NCI-H2196 treated with DMSO at 0.1 percent for 48 hours (cell line): ENCODE measurements at regions not wholly inside any gene's neighbourhood (a gene's known extent, or its start where the extent isn't known, plus 50 kb on each side); places are given as distances from the start of the nearest gene placed in this dataset.

ENCODE experiments used
- DNase-seq: peaks from one replicate; lab custom pipeline; 2025; ENCODE audit not compliant: unreplicated experiment; lab: John Stamatoyannopoulos, UW

- DNase-seq: no peak
Observed at GRCh38 chr4:11592276-11592675, 163.6 kb upstream of the HS3ST1 start.

GRCh38 chr4:11590132-11590531, 161.4 kb upstream of the HS3ST1 start:
- DNase-seq: no peak

DNA sequence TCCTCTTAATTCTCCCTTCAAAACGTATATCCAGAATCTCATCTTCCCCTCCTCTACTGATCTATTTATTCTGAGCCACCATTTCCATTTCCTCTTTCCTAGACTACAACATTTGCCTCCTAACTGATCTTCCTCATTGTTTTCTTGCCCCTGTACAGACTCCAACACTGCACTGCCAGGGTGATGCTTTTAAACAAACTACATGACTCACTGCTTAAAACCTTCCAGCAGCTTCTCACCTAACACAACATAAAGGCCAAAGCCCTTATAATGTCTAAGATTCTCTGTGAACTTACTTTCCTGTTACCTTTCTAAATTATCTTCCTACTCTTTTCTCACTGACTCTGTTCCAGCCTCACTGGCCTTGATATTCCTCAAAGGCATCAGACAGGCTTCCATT, 161.0 kb upstream of the HS3ST1 start:
- DNase-seq: no peak

DNA sequence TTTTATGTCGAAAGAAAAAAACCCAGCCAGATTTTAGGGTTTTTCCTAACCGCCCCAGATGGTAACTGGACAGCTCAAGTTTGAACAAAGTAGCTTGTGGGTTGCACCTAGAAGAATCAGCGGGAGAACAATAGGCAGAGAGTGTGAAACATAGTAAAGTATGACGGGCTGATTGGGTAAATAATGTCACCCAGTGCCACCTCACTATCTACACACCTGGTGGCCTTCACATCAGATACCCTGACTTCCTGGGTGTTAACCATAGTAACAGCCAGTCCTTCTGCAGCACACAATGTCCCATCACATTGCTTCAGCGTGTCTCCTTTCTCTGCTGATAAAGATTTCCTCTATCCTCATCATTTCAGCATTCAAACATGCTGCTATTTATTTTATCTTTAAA, 159.1 kb upstream of the HS3ST1 start:
- DNase-seq: no peak

- DNase-seq: peak; percentile 74
Observed at GRCh38 chr4:11585506-11585905, 156.8 kb upstream of the HS3ST1 start.

GRCh38 chr4:11568511-11568910, 139.8 kb upstream of the HS3ST1 start:
- DNase-seq: no peak

- DNase-seq: no peak
Observed at GRCh38 chr4:11566444-11567022, 137.8 kb upstream of the HS3ST1 start.

GRCh38 chr4:11565899-11566298, 137.2 kb upstream of the HS3ST1 start:
- DNase-seq: no peak

DNA sequence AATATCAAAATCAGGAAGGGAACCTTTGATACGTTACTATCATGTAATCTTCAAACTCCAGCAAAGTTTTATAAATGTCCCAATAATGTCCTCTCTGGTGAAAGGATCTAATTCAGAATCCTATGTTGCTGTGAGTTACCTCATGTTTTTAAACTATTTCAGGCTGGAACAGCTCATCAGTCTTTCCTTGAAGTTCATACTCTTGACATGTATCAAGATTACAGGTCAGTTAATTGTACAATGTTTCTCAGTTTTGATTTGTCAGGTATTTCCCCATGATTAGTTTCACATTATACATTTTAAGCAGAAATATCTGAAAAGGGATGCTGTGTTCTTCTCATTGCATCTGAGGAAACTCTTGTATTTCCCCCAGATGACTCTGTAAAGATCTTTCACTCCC, 136.5 kb upstream of the HS3ST1 start:
- no peak for DNase-seq

- DNase-seq: no peak
Observed at GRCh38 chr4:11564021-11564420, 135.3 kb upstream of the HS3ST1 start.

- no peak for DNase-seq
Observed at GRCh38 chr4:11549525-11549924, 120.8 kb upstream of the HS3ST1 start.

- DNase-seq: no peak
Observed at GRCh38 chr4:11548597-11549082, 119.9 kb upstream of the HS3ST1 start.

DNA sequence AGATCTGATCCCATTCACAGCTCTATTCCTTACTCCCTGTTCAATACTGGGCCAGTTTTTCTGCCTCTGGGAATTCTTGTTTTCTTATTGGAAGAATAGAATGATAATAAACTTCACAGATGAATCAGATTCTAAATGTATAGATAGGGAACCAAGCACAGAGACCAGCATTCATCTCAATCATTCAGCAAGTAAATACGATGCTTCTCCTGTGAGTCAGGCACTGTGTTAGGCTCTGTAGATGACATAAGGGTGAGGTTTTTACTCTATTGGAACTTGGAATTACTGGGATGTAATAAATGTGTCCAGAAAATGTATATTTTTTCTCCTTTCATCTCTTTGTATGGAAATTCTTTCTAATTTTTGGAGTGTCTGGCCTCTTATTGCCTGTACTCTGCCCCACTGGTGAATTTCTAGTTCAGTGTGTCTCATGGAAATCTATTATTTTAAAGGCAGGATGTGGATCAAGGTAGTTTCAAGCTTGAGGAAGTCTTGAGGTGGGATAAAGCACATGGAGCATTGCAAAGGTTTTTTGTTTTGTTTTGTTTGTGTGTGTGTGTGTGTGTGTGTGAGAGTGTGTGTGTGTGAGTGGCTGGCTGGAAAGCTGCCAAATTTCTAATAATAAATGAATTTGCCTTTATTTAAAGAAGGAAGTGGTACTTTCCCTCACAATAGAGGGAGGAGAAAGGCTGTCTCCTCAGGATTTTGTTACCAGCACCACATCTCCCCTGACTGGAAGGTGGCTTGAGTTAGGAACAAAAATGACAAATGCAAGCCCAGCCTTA, 117.9 kb upstream of the HS3ST1 start:
- DNase-seq: peak; percentile 7

DNA sequence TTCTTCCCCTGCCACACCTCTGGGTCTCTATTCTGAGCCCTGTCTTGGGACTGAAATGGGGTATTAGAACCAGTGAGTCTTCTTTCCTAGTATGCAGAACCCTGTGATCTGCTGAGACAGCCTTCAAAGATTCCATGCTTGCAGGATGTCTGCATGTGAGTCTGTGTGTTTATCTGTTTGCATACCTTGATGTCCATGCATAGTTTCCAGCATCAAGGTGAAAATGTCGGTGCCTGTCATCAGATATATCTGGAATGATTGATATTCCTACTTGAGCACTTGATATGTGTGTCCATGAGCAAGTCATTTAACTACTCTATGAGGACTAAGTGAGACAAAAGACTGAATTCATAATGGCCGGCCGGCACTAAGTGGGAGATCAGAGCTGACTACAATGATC, 117.0 kb upstream of the HS3ST1 start:
- no peak for DNase-seq

DNA sequence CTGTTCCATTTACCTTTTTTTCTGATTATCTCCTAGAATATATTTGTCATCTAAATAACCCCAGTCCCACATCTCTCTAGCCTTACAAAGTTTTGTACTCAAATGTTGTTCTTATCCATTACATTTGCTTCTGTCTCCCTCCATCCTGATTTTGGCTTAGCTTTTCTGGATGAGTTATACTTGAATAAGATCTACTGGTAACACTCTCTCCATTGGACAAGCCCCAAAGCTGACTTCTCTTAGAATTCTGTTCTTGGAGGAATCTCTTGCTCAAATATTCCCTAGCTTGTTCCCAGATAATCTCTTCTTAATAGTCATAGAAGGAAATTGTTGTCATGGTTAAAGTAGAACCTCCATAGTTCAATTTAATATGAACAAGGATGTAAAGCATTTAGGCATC, 115.5 kb upstream of the HS3ST1 start:
- no peak for DNase-seq

- no peak for DNase-seq
Observed at GRCh38 chr4:11543706-11544105, 115.0 kb upstream of the HS3ST1 start.

DNA sequence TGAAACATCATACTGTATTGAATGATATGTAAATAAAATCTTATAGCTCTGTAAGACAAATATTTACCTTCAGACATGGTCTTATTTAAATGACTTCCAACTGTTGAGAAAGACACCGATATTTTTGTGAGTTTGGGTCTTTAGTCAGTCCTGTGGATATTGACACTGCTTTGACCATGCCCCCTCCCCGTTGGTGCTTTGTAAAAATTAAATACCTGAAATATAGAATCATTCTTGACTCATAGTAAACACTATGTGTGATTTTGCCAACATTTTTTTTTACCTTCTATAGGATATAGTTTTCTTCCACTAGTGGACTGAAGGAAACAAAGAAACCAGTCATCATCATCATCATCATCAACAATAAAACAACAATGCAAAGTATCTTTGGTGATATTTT, 114.3 kb upstream of the HS3ST1 start:
- DNase-seq: no peak

- DNase-seq: no peak
Observed at GRCh38 chr4:11537846-11538245, 109.2 kb upstream of the HS3ST1 start.

DNA sequence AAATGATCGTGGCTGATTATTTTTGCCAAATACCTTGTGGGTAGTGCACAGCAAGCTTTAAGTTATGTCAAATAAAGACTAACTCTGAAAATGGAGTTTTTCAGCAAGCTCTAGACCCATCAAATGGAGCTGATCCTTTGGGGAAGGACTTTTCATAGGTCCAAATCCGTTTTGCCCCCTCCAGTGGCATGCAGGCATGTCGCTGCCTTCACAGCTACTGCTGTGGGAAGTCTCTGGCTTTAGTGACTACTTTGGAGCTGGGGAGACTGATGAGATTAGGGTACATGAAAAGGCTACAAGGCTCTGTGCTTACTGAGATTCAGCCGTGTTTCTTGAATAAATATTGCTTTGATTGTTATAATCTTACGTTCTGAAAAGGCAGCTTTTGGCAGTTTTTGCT, 106.6 kb upstream of the HS3ST1 start:
- DNase-seq: no peak

DNA sequence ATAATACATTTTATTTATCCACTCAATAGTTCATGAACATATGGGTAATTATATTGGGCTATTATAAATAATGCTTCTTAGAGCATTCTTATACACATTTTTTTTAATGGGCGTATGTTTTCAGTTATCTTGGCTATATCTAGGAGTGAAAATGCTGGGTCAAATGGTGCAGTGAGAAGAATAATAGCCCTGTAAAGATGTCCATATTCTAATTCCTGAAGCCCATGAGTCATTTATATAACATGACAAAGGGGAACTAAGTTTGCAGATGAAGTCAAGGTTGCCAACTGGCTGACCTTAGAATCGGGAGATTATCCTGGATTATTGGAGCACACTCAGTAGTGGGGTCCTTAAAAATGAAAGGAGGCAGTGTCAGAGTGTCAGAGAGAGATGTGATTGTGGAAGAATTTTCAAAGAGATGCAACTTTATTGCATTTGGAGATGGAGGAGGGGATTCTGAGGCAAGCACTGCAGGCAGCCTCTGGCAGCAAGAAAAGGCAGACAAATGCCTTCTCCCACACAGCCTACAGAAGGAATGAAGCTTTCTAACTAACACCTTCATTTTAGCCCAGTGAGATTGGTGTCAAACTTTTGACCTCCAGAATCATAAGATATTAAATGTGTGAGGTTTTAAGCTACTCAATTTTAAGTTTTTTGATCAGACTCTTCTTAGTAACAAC, 106.1 kb upstream of the HS3ST1 start:
- DNase-seq: no peak

DNA sequence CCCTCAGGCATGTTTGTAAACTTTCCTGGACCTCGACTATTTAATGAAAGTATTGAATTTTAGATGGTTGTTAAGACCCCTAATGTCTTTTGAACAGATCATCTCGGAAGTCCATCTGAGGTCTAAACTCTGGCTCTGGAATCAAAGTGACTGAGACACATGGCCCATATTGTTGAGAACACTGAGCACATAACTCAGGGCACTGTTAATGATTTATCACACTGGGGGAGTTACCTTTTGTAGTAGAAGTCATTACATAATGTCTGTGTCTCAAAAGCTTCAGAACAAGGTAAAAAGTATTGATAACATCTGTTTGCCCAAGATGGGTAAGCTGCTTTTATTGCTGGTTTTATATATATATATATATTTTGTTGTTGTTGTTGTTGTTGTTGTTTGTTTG, 103.4 kb upstream of the HS3ST1 start:
- no peak for DNase-seq

- no peak for DNase-seq
Observed at GRCh38 chr4:11529625-11530201, 101.0 kb upstream of the HS3ST1 start.
